Fibroblast of lung (primary cell): ENCODE measurements at regions not wholly inside any gene's neighbourhood (a gene's known extent, or its start where the extent isn't known, plus 50 kb on each side); places are given as distances from the start of the nearest gene placed in this dataset.

Experiments used
- DNase-seq, 2 donors: peaks; one replicate each; pipeline versions ENCODE4 v3.0.0 to v3.0.0-alpha.2; 2010; ENCODE audit warnings: low read depth in 2 of 2
- H2AFZ ChIP-seq: 2 replicates; pipeline ENCODE4 v1.5.1; 2012; ENCODE audit warnings: low read length, control low read depth, inconsistent platforms
- H3K27ac ChIP-seq: 2 replicates; pipeline ENCODE4 v1.5.1; 2011; ENCODE audit warnings: low read length, control low read depth; ENCODE audit not compliant: insufficient read depth
- H3K27me3 ChIP-seq: 2 replicates; pipeline ENCODE4 v1.5.1; 2011; ENCODE audit warnings: mild to moderate bottlenecking, low read length; ENCODE audit not compliant: control insufficient read depth, insufficient read depth
- H3K36me3 ChIP-seq: 2 replicates; pipeline ENCODE4 v1.5.1; 2011; ENCODE audit warnings: low read length; ENCODE audit not compliant: control insufficient read depth, insufficient read depth
- H3K4me1 ChIP-seq: 2 replicates; pipeline ENCODE4 v1.5.1; 2011; ENCODE audit warnings: low read length; ENCODE audit not compliant: control insufficient read depth, insufficient read depth; ENCODE audit errors: extremely low read depth
- H3K4me2 ChIP-seq: 2 replicates; pipeline ENCODE4 v1.5.1; 2011; ENCODE audit warnings: low read length, control low read depth; ENCODE audit not compliant: insufficient read depth; ENCODE audit errors: extremely low read depth
- H3K4me3 ChIP-seq, 4 experiments: fragments of 200-600 bp in 1 of 4; sonication (generic) in 1 of 4; replicated peaks in 1 of 4; 2 replicates each; pipeline ENCODE4 v1.5.1; 2011 to 2016; ENCODE audit warnings: low read length in 4 of 4, low read depth in 3 of 4, mild to moderate bottlenecking in 3 of 4, control low read depth in 2 of 4, inconsistent platforms in 1 of 4, mixed read lengths in 1 of 4; ENCODE audit not compliant: insufficient read depth in 1 of 4; ENCODE audit errors: control extremely low read depth in 1 of 4
- H3K79me2 ChIP-seq: 2 replicates; pipeline ENCODE4 v1.5.1; 2012; ENCODE audit warnings: mild to moderate bottlenecking, low read length, inconsistent platforms; ENCODE audit not compliant: control insufficient read depth, insufficient read depth
- H3K9ac ChIP-seq: 2 replicates; pipeline ENCODE4 v1.5.1; 2011; ENCODE audit warnings: mild to moderate bottlenecking, low read length, control low read depth; ENCODE audit not compliant: insufficient read depth
- H3K9me3 ChIP-seq: 2 replicates; pipeline ENCODE4 v1.5.1; 2012; ENCODE audit warnings: low read depth, low read length; ENCODE audit not compliant: control insufficient read depth, insufficient read depth
- H4K20me1 ChIP-seq: 2 replicates; pipeline ENCODE4 v1.5.1; 2011; ENCODE audit warnings: low read length; ENCODE audit not compliant: control insufficient read depth, insufficient read depth; ENCODE audit errors: extremely low read depth
- CTCF ChIP-seq, 2 donors: IDR thresholded peaks in 1 of 2; conservative IDR thresholded peaks in 1 of 2; 1 replicate in 1 of 2; 2 replicates in 1 of 2; pipeline ENCODE4 v1.5.1; 2011 to 2012; ENCODE audit warnings: low read length in 2 of 2, control low read depth in 1 of 2, inconsistent platforms in 1 of 2, low read depth in 1 of 2, mild to moderate bottlenecking in 1 of 2
- EZH2 ChIP-seq: IDR thresholded peaks from 2 replicates; pipeline ENCODE4 v1.5.1; 2012; ENCODE audit warnings: low read length, control low read depth, mild to moderate bottlenecking; ENCODE audit errors: missing control alignments

- no peak overlapping the region for H3K9ac ChIP-seq
- no peak for DNase-seq
- H3K79me2 ChIP-seq: no peaks in the 10 kb centered on the region
- H3K27me3 ChIP-seq: no peaks in the 10 kb centered on the region
- no peak for TF ChIP-seq EZH2
- peak in 1 of 2 donors; percentile 44 for TF ChIP-seq CTCF (conservative IDR thresholded peaks at IDR 0.05 in 1 of 2, IDR thresholded peaks at IDR 0.05 in 1 of 2; ENCODE audit: low read depth in 1 of 2, low read length in 2 of 2)
- H3K9me3 ChIP-seq: no peaks in the 10 kb centered on the region
- H2AFZ ChIP-seq: no peak overlapping the region
- no peak overlapping the region for H3K4me2 ChIP-seq
- H3K4me1 ChIP-seq: no peaks in the 10 kb centered on the region
- no peak overlapping the region for H3K4me3 ChIP-seq
- H4K20me1 ChIP-seq: no peaks in the 10 kb centered on the region
- H3K36me3 ChIP-seq: no peaks in the 10 kb centered on the region
- H3K27ac ChIP-seq: no peak overlapping the region
Measured at GRCh38 chr4:177667687-177668086, 225.4 kb upstream of the AGA start.

- no peak overlapping the region for H3K27ac ChIP-seq
- H3K36me3 ChIP-seq: no peaks in the 10 kb centered on the region
- no peaks in the 10 kb centered on the region for H3K79me2 ChIP-seq
- no peak for DNase-seq
- H3K9ac ChIP-seq: no peak overlapping the region
- no peak overlapping the region for H2AFZ ChIP-seq
- no peaks in the 10 kb centered on the region for H4K20me1 ChIP-seq
- no peak overlapping the region for H3K4me3 ChIP-seq
- H3K27me3 ChIP-seq: no peaks in the 10 kb centered on the region
- no peak overlapping the region for H3K4me2 ChIP-seq
- no peaks in the 10 kb centered on the region for H3K4me1 ChIP-seq
- H3K9me3 ChIP-seq: no peaks in the 10 kb centered on the region
- TF ChIP-seq CTCF (conservative IDR thresholded peaks at IDR 0.05 in 1 of 2, IDR thresholded peaks at IDR 0.05 in 1 of 2; ENCODE audit: low read depth in 1 of 2, low read length in 2 of 2): no peak
Measured at GRCh38 chr4:177671387-177671786, 229.2 kb upstream of the AGA start.

GRCh38 chr4:177671845-177672244 is 229.6 kb upstream of the AGA start:
- Histone ChIP-seq H3K4me2 (no peak overlapping the region), H3K27me3 (no peaks in the 10 kb centered on the region), H3K4me1 (no peaks in the 10 kb centered on the region), H3K36me3 (no peaks in the 10 kb centered on the region), H3K27ac (no peak overlapping the region), H3K79me2 (no peaks in the 10 kb centered on the region), H3K9me3 (no peaks in the 10 kb centered on the region), H2AFZ (no peak overlapping the region), H3K9ac (no peak overlapping the region), H3K4me3 (no peak overlapping the region), H4K20me1 (no peaks in the 10 kb centered on the region)
- DNase-seq: no peak
- TF ChIP-seq CTCF (conservative IDR thresholded peaks at IDR 0.05 in 1 of 2, IDR thresholded peaks at IDR 0.05 in 1 of 2; ENCODE audit: low read depth in 1 of 2, low read length in 2 of 2): no peak
- TF ChIP-seq EZH2: no peak
